DMS53 treated with DMSO at 0.1 percent for 48 hours (cell line): ENCODE measurements at regions not wholly inside any gene's neighbourhood (a gene's known extent, or its start where the extent isn't known, plus 50 kb on each side); places are given as distances from the start of the nearest gene placed in this dataset.

ENCODE experiments used
- DNase-seq: peaks from one replicate; lab custom pipeline; 2025; ENCODE audit not compliant: unreplicated experiment; lab: John Stamatoyannopoulos, UW

- DNase-seq = peak; percentile 11
Measured at GRCh38 chr19:23855676-23856075, 59.0 kb upstream of the ZNF726 start.

- DNase-seq = no peak
Measured at GRCh38 chr19:23851966-23852365, 62.7 kb upstream of the ZNF726 start.

GRCh38 chr19:23832717-23833327 is 74.1 kb upstream of the ZNF681 start:
- DNase-seq = no peak

- DNase-seq = peak; percentile 70
Measured at GRCh38 chr19:23823952-23824389, 65.3 kb upstream of the ZNF681 start.

- DNase-seq = peak; percentile 46
Measured at GRCh38 chr19:23822735-23823134, 64.0 kb upstream of the ZNF681 start.

- peak; percentile 1 for DNase-seq
Measured at GRCh38 chr19:23817519-23817918, 58.8 kb upstream of the ZNF681 start.

GRCh38 chr19:23810496-23810895 is 51.8 kb upstream of the ZNF681 start:
- no peak for DNase-seq
